HepG2 (cell line): ENCODE measurements at regions not wholly inside any gene's neighbourhood (a gene's known extent, or its start where the extent isn't known, plus 50 kb on each side); places are given as distances from the start of the nearest gene placed in this dataset.

Experiments used
- SKI ChIP-seq: fragments of 450-650 bp; IDR thresholded peaks from one replicate; pipeline ENCODE4 v1.6.1; 2018; ENCODE audit warnings: mild to moderate bottlenecking; ENCODE audit not compliant: partially characterized antibody
- THYN1 ChIP-seq: sonication (generic); formaldehyde crosslinking; IDR thresholded peaks from 2 replicates; pipeline ENCODE4 v1.8.1; 2023; ENCODE audit warnings: low read depth, mild to moderate bottlenecking, moderate library complexity, missing genetic modification reagents, borderline replicate concordance
- ZNF280D ChIP-seq: sonication (generic); formaldehyde crosslinking; IDR thresholded peaks from 2 replicates; pipeline ENCODE4 v1.5.1; 2020; ENCODE audit warnings: mild to moderate bottlenecking, missing genetic modification reagents
- TF ChIP-seq, protein P1 (sequence below), 2 experiments: sonication (generic) in 1 of 2; formaldehyde crosslinking in 1 of 2; IDR thresholded peaks; 2 replicates each; pipeline versions ENCODE4 v1.4.0 to v1.6.1; 2018 to 2020; ENCODE audit warnings: missing genetic modification reagents in 2 of 2, borderline replicate concordance in 1 of 2, low read depth in 1 of 2, mild to moderate bottlenecking in 1 of 2, missing biosample characterization in 1 of 2
- TF ChIP-seq, protein P2 (sequence below): sonication (generic); formaldehyde crosslinking; IDR thresholded peaks from 2 replicates; pipeline ENCODE4 v1.4.0; 2020; ENCODE audit warnings: missing genetic modification reagents, borderline replicate concordance

DNA sequence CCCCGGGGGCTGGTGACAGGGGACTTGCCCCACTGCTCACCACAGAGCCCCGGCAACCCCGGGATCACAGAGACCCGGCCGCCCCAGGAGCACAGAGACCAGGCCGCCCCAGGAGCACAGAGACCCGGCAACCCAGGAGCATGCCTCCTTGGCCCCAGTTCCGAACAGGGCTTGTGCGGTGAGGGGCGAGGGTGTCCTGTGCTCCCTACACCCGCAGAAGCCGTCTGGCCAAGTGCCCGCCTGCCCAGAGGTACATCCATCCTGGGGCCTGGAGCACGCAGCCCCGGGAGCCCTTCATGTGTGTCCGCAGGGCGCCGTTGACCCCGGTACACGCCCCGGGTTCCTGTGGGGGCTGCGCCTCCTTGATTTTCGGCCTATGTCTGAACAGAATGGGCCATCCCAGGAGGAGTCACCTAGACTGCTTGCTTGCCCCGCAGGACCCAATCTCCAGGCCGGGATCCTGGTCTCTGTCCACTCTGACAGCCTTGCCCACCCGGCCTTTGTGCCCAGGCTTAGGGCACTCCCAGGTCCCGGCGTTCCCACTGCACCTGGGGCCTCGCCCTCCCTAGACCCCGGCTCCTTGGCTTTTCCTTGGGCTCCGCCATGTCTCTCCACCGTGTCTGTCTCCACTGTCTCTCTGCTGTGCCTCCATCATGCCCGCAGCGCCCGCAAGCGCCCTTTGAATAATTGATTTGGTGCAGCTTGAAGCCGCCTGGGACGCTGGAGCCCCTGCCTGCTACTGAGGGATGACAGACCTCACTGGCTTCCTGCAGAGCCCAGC is 219.8 kb downstream of the ERMARD start (continued):
- no peak for TF ChIP-seq ZNF280D
- no peak for TF ChIP-seq THYN1
- TF ChIP-seq SKI, result no peak
- TF ChIP-seq, protein P1, sequence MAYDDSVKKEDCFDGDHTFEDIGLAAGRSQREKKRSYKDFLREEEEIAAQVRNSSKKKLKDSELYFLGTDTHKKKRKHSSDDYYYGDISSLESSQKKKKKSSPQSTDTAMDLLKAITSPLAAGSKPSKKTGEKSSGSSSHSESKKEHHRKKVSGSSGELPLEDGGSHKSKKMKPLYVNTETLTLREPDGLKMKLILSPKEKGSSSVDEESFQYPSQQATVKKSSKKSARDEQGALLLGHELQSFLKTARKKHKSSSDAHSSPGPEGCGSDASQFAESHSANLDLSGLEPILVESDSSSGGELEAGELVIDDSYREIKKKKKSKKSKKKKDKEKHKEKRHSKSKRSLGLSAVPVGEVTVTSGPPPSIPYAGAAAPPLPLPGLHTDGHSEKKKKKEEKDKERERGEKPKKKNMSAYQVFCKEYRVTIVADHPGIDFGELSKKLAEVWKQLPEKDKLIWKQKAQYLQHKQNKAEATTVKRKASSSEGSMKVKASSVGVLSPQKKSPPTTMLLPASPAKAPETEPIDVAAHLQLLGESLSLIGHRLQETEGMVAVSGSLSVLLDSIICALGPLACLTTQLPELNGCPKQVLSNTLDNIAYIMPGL (CRISPR knock-in tag; IDR thresholded peaks at IDR 0.05; ENCODE audit: borderline replicate concordance in 1 of 2, low read depth in 1 of 2), result no peak
- TF ChIP-seq, protein P2, sequence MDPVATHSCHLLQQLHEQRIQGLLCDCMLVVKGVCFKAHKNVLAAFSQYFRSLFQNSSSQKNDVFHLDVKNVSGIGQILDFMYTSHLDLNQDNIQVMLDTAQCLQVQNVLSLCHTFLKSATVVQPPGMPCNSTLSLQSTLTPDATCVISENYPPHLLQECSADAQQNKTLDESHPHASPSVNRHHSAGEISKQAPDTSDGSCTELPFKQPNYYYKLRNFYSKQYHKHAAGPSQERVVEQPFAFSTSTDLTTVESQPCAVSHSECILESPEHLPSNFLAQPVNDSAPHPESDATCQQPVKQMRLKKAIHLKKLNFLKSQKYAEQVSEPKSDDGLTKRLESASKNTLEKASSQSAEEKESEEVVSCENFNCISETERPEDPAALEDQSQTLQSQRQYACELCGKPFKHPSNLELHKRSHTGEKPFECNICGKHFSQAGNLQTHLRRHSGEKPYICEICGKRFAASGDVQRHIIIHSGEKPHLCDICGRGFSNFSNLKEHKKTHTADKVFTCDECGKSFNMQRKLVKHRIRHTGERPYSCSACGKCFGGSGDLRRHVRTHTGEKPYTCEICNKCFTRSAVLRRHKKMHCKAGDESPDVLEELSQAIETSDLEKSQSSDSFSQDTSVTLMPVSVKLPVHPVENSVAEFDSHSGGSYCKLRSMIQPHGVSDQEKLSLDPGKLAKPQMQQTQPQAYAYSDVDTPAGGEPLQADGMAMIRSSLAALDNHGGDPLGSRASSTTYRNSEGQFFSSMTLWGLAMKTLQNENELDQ (CRISPR knock-in tag), result no peak
